A549 (cell line): ENCODE measurements at regions not wholly inside any gene's neighbourhood (a gene's known extent, or its start where the extent isn't known, plus 50 kb on each side); places are given as distances from the start of the nearest gene placed in this dataset.

Source experiments
- ATAC-seq, 2 experiments: fragments of 200-7000 bp in 1 of 2; fragments of >200 bp in 1 of 2; cut with Nextera tagmentation in 1 of 2; cut with Tn5 transposase in 1 of 2; 3 replicates each; pipeline versions ENCODE4 v1.8.0 to v1.9.1; 2018 to 2020; ENCODE audit warnings: mild to moderate bottlenecking in 1 of 2, moderate library complexity in 1 of 2
- CTCF ChIA-PET: fragments of 300-600 bp; sonication (Branson Sonifier 250); formaldehyde crosslinking; extraction: SDS; loops from one replicate; lab custom pipeline; 2021; ENCODE audit warnings: antibody characterized with exemption, inconsistent platforms; lab: Yijun Ruan, JAX
- POLR2A ChIA-PET: fragments of 350-600 bp; formaldehyde crosslinking; extraction: SDS; loops from one replicate; lab custom pipeline; 2021; ENCODE audit warnings: antibody characterized with exemption, inconsistent platforms; lab: Yijun Ruan, JAX
- DNase-seq, 2 experiments: peaks; one replicate each; pipeline versions ENCODE4 v3.0.0 to v3.0.0-alpha.2; 2011 to 2016; ENCODE audit warnings: low read depth in 1 of 2, low spot score in 1 of 2
- FAIRE-seq: peaks from 2 replicates; lab custom pipeline; 2011; peaks lifted over from hg19 to GRCh38; lab: Jason Lieb, UNC
- H3K27ac ChIP-seq, 2 experiments: fragments of >200 bp; sonication (Bioruptor Twin); formaldehyde crosslinking; 3 replicates each; pipeline ENCODE4 v1.5.1; 2016 to 2017
- H3K4me1 ChIP-seq: fragments of >200 bp; sonication (Bioruptor Twin); formaldehyde crosslinking; 3 replicates; pipeline ENCODE4 v1.6.1; 2016
- H3K4me2 ChIP-seq: fragments of >200 bp; sonication (Bioruptor Twin); formaldehyde crosslinking; 3 replicates; pipeline ENCODE4 v1.6.1; 2016
- H3K4me3 ChIP-seq: fragments of >200 bp; sonication (Bioruptor Twin); formaldehyde crosslinking; 3 replicates; pipeline ENCODE4 v1.5.1; 2016
- H3K9me3 ChIP-seq: fragments of >200 bp; sonication (Bioruptor Twin); formaldehyde crosslinking; 3 replicates; pipeline ENCODE4 v1.6.1; 2016
- BCL3 ChIP-seq: fragments of >200 bp; sonication (Bioruptor Twin); formaldehyde crosslinking; IDR thresholded peaks from 3 replicates; pipeline ENCODE4 v1.6.1; 2016
- CBX2 ChIP-seq: fragments of 200-600 bp; sonication (generic); IDR thresholded peaks from 2 replicates; pipeline ENCODE4 v1.6.1; 2016; ENCODE audit warnings: low read depth, mild to moderate bottlenecking, borderline replicate concordance
- CBX8 ChIP-seq: fragments of 200-600 bp; sonication (generic); IDR thresholded peaks from 2 replicates; pipeline ENCODE4 v1.6.1; 2016
- CHD2 ChIP-seq: fragments of 150-350 bp; IDR thresholded peaks from 2 replicates; pipeline ENCODE4 v1.6.1; 2014; ENCODE audit warnings: low read length; ENCODE audit not compliant: partially characterized antibody
- CHD4 ChIP-seq: fragments of 200-600 bp; sonication (generic); IDR thresholded peaks from 2 replicates; pipeline ENCODE4 v1.6.1; 2016; ENCODE audit warnings: antibody characterized with exemption, mild to moderate bottlenecking, borderline replicate concordance
- CTCF ChIP-seq: fragments of >200 bp; sonication (Bioruptor Twin); formaldehyde crosslinking; IDR thresholded peaks from 3 replicates; pipeline ENCODE4 v1.5.1; 2016
- FOXS1 ChIP-seq: fragments of 250-450 bp; sonication (Bioruptor Pico); IDR thresholded peaks from 2 replicates; pipeline ENCODE4 v1.5.0; 2020; ENCODE audit warnings: mild to moderate bottlenecking, moderate library complexity
- HDAC2 ChIP-seq: fragments of 200-600 bp; sonication (generic); IDR thresholded peaks from 2 replicates; pipeline ENCODE4 v1.6.1; 2016
- HES2 ChIP-seq: fragments of >200 bp; sonication (Bioruptor Twin); formaldehyde crosslinking; IDR thresholded peaks from 2 replicates; pipeline ENCODE4 v1.6.1; 2016
- HMGXB4 ChIP-seq: fragments of 250-450 bp; sonication (Bioruptor Pico); IDR thresholded peaks from 2 replicates; pipeline ENCODE4 v1.5.0; 2021; ENCODE audit warnings: mild to moderate bottlenecking, moderate library complexity, borderline replicate concordance
- HOXA7 ChIP-seq: fragments of 250-450 bp; sonication (Bioruptor Pico); IDR thresholded peaks from 2 replicates; pipeline ENCODE4 v1.5.0; 2020; ENCODE audit warnings: mild to moderate bottlenecking, moderate library complexity
- HOXB13 ChIP-seq: fragments of 250-450 bp; sonication (Bioruptor Pico); IDR thresholded peaks from 2 replicates; pipeline ENCODE4 v1.5.0; 2020; ENCODE audit warnings: low read depth, mild to moderate bottlenecking, moderate library complexity
- MYC ChIP-seq: IDR thresholded peaks from 2 replicates; pipeline ENCODE4 v1.6.1; 2012; ENCODE audit warnings: mild to moderate bottlenecking, inconsistent platforms, low read length, improper control_type of control experiment, borderline replicate concordance
- RAD21 ChIP-seq, 2 experiments: fragments of >200 bp in 1 of 2; sonication (Bioruptor Twin) in 1 of 2; formaldehyde crosslinking in 1 of 2; IDR thresholded peaks in 1 of 2; conservative IDR thresholded peaks in 1 of 2; 2 replicates in 1 of 2; 3 replicates in 1 of 2; pipeline ENCODE4 v1.6.1; 2012 to 2018; ENCODE audit warnings: inconsistent platforms in 1 of 2
- RARB ChIP-seq: fragments of 250-450 bp; sonication (Bioruptor Pico); IDR thresholded peaks from 2 replicates; pipeline ENCODE4 v1.8.0; 2021; ENCODE audit warnings: mild to moderate bottlenecking, moderate library complexity
- SMC3 ChIP-seq: fragments of >200 bp; sonication (Bioruptor Twin); formaldehyde crosslinking; IDR thresholded peaks from 3 replicates; pipeline ENCODE4 v1.6.1; 2018; ENCODE audit warnings: inconsistent platforms
- ZC3H11A ChIP-seq: fragments of 450-650 bp; IDR thresholded peaks from 2 replicates; pipeline ENCODE4 v1.6.1; 2014; ENCODE audit warnings: antibody characterized with exemption, mild to moderate bottlenecking
- WGBS: methylation state at CpG from one replicate; pipeline ENCODE4 v1.1.6; 2017; ENCODE audit errors: missing lambda C conversion rate; 5-methylcytosine and 5-hydroxymethylcytosine counted together

GRCh38 chr12:98371419-98371818, 144.0 kb upstream of the TMPO start:
- CTCF ChIA-PET, result interaction anchor here (1.1 kb wide), 1 partner anchor 777 kb away, joined by 3 read pairs; no protein-coding TSS in a partner anchor
- no peak for ATAC-seq
- TF ChIP-seq CTCF (no peak), CHD2 (no peak), HOXA7 (CRISPR knock-in tag) (no peak), CHD4 (no peak), CBX2 (no peak)
- POLR2A ChIA-PET, result no interaction called here
- Histone ChIP-seq H3K4me2 (no peak overlapping the region), H3K4me3 (no peak overlapping the region), H3K9me3 (no peaks in the 10 kb centered on the region), H3K27ac (no peak overlapping the region), H3K4me1 (no peaks in the 10 kb centered on the region)
- WGBS, result 79% methylated on average over 3 of the region's 3 CpGs
- no peak for FAIRE-seq
- no peak for DNase-seq

- Histone ChIP-seq H3K4me3 (no peak overlapping the region), H3K27ac (no peak overlapping the region)
- CTCF ChIA-PET, result interaction anchor here (1.1 kb wide), 1 partner anchor 778 kb away, joined by 3 read pairs; no protein-coding TSS in a partner anchor
- 29% methylated on average over 5 of the region's 5 CpGs for WGBS
- TF ChIP-seq CBX8 (no peak), MYC (no peak), BCL3 (no peak), ZC3H11A (no peak)
- TF ChIP-seq, all 56 proteins: peak for 0
- DNase-seq, result no peak
- no peak for FAIRE-seq
- ATAC-seq, result peak; percentile 31 to 42; a peak in 2 of 6 replicates
- Histone ChIP-seq H3K4me1 (no peaks in the 10 kb centered on the region), H3K9me3 (no peaks in the 10 kb centered on the region), H3K4me2 (no peak overlapping the region)
- POLR2A ChIA-PET, result no interaction called here
Observed at GRCh38 chr12:98372340-98373024, 142.9 kb upstream of the TMPO start.

GRCh38 chr12:98373025-98373554, 142.3 kb upstream of the TMPO start:
- DNase-seq (peak; percentile 38 to 61), FAIRE-seq (no peak), ATAC-seq (peak; percentile 88 to 92)
- H3K4me3 ChIP-seq, result no peak overlapping the region
- H3K27ac ChIP-seq, result no peak overlapping the region
- no peaks in the 10 kb centered on the region for H3K9me3 ChIP-seq
- H3K4me2 ChIP-seq, result no peak overlapping the region
- TF ChIP-seq HDAC2, result no peak
- no peak for TF ChIP-seq HOXB13 (CRISPR knock-in tag)
- no peak for TF ChIP-seq FOXS1 (CRISPR knock-in tag)
- no peak for TF ChIP-seq RARB (CRISPR knock-in tag)
- peak; percentile 83 for TF ChIP-seq CTCF
- TF ChIP-seq HMGXB4, result no peak
- TF ChIP-seq CHD4, result no peak
- peak; percentile 90 to 94 for TF ChIP-seq RAD21 (conservative IDR thresholded peaks at IDR 0.05 in 1 of 2, IDR thresholded peaks at IDR 0.05 in 1 of 2)
- TF ChIP-seq HES2, result no peak
- TF ChIP-seq SMC3, result peak; percentile 83
- ChIA-PET CTCF (interaction anchor here (0.6 to 1.0 kb wide), 2 partner anchors 26 to 46 kb away, joined by 3 read pairs; no protein-coding TSS in a partner anchor), POLR2A (no interaction called here)
- 25% methylated on average over 2 of the region's 2 CpGs for WGBS
- H3K4me1 ChIP-seq, result no peaks in the 10 kb centered on the region
